Mesenchymal stem cell (in vitro differentiated cells and primary cell): ENCODE measurements at regions not wholly inside any gene's neighbourhood (a gene's known extent, or its start where the extent isn't known, plus 50 kb on each side); places are given as distances from the start of the nearest gene placed in this dataset.

Experiments
- DNase-seq: peaks from one replicate; pipeline ENCODE4 v3.0.0-alpha.2; 2013
- H2AFZ ChIP-seq: one replicate; pipeline ENCODE4 v1.6.1; 2013; ENCODE audit warnings: low read depth, mild to moderate bottlenecking, control low read depth, inconsistent platforms, low read length, moderate library complexity
- H2AK5ac ChIP-seq: 2 replicates; pipeline ENCODE4 v1.6.1; 2013; ENCODE audit warnings: low read length, moderate library complexity, mild to moderate bottlenecking, inconsistent platforms; ENCODE audit not compliant: severe bottlenecking
- H2BK120ac ChIP-seq: one replicate; pipeline ENCODE4 v1.6.1; 2013; ENCODE audit warnings: low read depth, mild to moderate bottlenecking, inconsistent platforms, low read length, moderate library complexity
- H2BK12ac ChIP-seq, 2 experiments: one replicate each; pipeline ENCODE4 v1.6.1; 2013; ENCODE audit warnings: inconsistent platforms in 2 of 2, low read length in 2 of 2, mild to moderate bottlenecking in 2 of 2, moderate library complexity in 2 of 2, control low read depth in 1 of 2
- H2BK15ac ChIP-seq: one replicate; pipeline ENCODE4 v1.6.1; 2013; ENCODE audit warnings: mild to moderate bottlenecking, low read depth, inconsistent platforms; ENCODE audit not compliant: poor library complexity, severe bottlenecking
- H2BK5ac ChIP-seq: 2 replicates; pipeline ENCODE4 v1.6.1; 2013; ENCODE audit warnings: low read depth, mild to moderate bottlenecking, low read length, control low read depth, inconsistent platforms; ENCODE audit not compliant: poor library complexity, severe bottlenecking
- H3K14ac ChIP-seq, 2 experiments: one replicate each; pipeline ENCODE4 v1.6.1; 2013; ENCODE audit warnings: inconsistent platforms in 2 of 2, low read length in 2 of 2, control low read depth in 1 of 2, mild to moderate bottlenecking in 1 of 2, moderate library complexity in 1 of 2
- H3K18ac ChIP-seq, 2 experiments: one replicate each; pipeline ENCODE4 v1.6.1; 2013; ENCODE audit warnings: inconsistent platforms in 2 of 2, low read length in 2 of 2, control low read depth in 1 of 2, low read depth in 1 of 2, mild to moderate bottlenecking in 1 of 2
- H3K23ac ChIP-seq, 2 experiments: one replicate each; pipeline ENCODE4 v1.6.1; 2013; ENCODE audit warnings: inconsistent platforms in 2 of 2, low read length in 2 of 2, mild to moderate bottlenecking in 2 of 2, moderate library complexity in 2 of 2, control low read depth in 1 of 2
- H3K27ac ChIP-seq: 2 replicates; pipeline ENCODE4 v1.5.1; 2013; ENCODE audit warnings: mild to moderate bottlenecking, moderate library complexity, low read length, control low read depth, inconsistent platforms; ENCODE audit not compliant: poor library complexity, severe bottlenecking
- H3K27me3 ChIP-seq, 2 experiments: 2 replicates each; pipeline versions ENCODE4 v1.6.1 to v1.7.0; 2013; ENCODE audit warnings: low read length in 2 of 2, mild to moderate bottlenecking in 2 of 2, moderate library complexity in 2 of 2, control low read depth in 1 of 2, inconsistent platforms in 1 of 2; ENCODE audit not compliant: control insufficient read depth in 1 of 2, insufficient read depth in 1 of 2
- H3K36me3 ChIP-seq, 2 experiments: 2 replicates each; pipeline versions ENCODE4 v1.6.1 to v1.7.0; 2013; ENCODE audit warnings: low read length in 2 of 2, control low read depth in 1 of 2, inconsistent platforms in 1 of 2, low read depth in 1 of 2, mild to moderate bottlenecking in 1 of 2; ENCODE audit not compliant: insufficient read depth in 2 of 2, control insufficient read depth in 1 of 2
- H3K4ac ChIP-seq, 2 experiments: one replicate each; pipeline ENCODE4 v1.6.1; 2013; ENCODE audit warnings: inconsistent platforms in 2 of 2, low read length in 2 of 2, mild to moderate bottlenecking in 2 of 2, moderate library complexity in 2 of 2, control low read depth in 1 of 2, low read depth in 1 of 2
- H3K4me1 ChIP-seq: 2 replicates; pipeline ENCODE4 v1.6.1; 2013; ENCODE audit warnings: low read depth, low read length, control low read depth; ENCODE audit not compliant: control insufficient read depth, insufficient read depth
- H3K4me2 ChIP-seq: 2 replicates; pipeline ENCODE4 v1.6.1; 2013; ENCODE audit warnings: low read length, mild to moderate bottlenecking, inconsistent platforms; ENCODE audit not compliant: poor library complexity, severe bottlenecking
- H3K4me3 ChIP-seq, 2 experiments: 2 replicates each; pipeline versions ENCODE4 v1.5.1 to v1.7.0; 2013; ENCODE audit warnings: low read length in 2 of 2, mild to moderate bottlenecking in 2 of 2, control low read depth in 1 of 2, low read depth in 1 of 2; ENCODE audit not compliant: insufficient read depth in 1 of 2
- H3K79me1 ChIP-seq: replicated peaks from 2 replicates; pipeline ENCODE4 v1.6.1; 2013; ENCODE audit warnings: mild to moderate bottlenecking, control low read depth, low read length, inconsistent platforms; ENCODE audit not compliant: poor library complexity, severe bottlenecking
- H3K9ac ChIP-seq: 2 replicates; pipeline ENCODE4 v1.7.0; 2013; ENCODE audit warnings: mild to moderate bottlenecking, low read length, moderate library complexity
- H3K9me3 ChIP-seq: 2 replicates; pipeline ENCODE4 v1.7.0; 2013; ENCODE audit warnings: mild to moderate bottlenecking, low read length; ENCODE audit not compliant: control insufficient read depth
- H4K8ac ChIP-seq: one replicate; pipeline ENCODE4 v1.6.1; 2013; ENCODE audit warnings: inconsistent platforms, mild to moderate bottlenecking, low read length, moderate library complexity
- H4K91ac ChIP-seq: one replicate; pipeline ENCODE4 v1.6.1; 2013; ENCODE audit warnings: mild to moderate bottlenecking, low read length, inconsistent platforms
- WGBS: methylation state at CpG from one replicate; pipeline ENCODE4 v1.1.7; 2013; ENCODE audit warnings: mixed read lengths; 5-methylcytosine and 5-hydroxymethylcytosine counted together

- H3K9ac ChIP-seq = no peak overlapping the region
- H4K91ac ChIP-seq = no peak overlapping the region
- peak overlapping the region; percentile 51 for H3K27ac ChIP-seq
- no peak overlapping the region for H3K4me2 ChIP-seq
- H2AK5ac ChIP-seq = no peak overlapping the region
- H3K23ac ChIP-seq = no peak overlapping the region
- H2AFZ ChIP-seq = no peak overlapping the region
- no peak overlapping the region for H2BK15ac ChIP-seq
- no peak overlapping the region for H4K8ac ChIP-seq
- no peaks in the 10 kb centered on the region for H3K79me1 ChIP-seq
- no peak for DNase-seq
- 100% methylated on average over 1 of the region's 5 CpGs for WGBS
- no peak overlapping the region for H3K4me3 ChIP-seq
- H2BK5ac ChIP-seq = no peak overlapping the region
- no peaks in the 10 kb centered on the region for H3K4me1 ChIP-seq
- H2BK12ac ChIP-seq = no peak overlapping the region
- H3K14ac ChIP-seq = no peak overlapping the region
- no peak overlapping the region for H3K4ac ChIP-seq
- H3K27me3 ChIP-seq = no peaks in the 10 kb centered on the region
- no peaks in the 10 kb centered on the region for H3K36me3 ChIP-seq
- H2BK120ac ChIP-seq = no peak overlapping the region
- no peaks in the 10 kb centered on the region for H3K9me3 ChIP-seq
- H3K18ac ChIP-seq = no peak overlapping the region
These were observed 1037.4 kb downstream of the NLGN4Y start for GRCh38 chrY:15561501-15562289.

- WGBS = no CpG with 5 or more reads among the region's 1 CpG
- Histone ChIP-seq H2BK5ac (no peak overlapping the region), H2BK15ac (no peak overlapping the region), H3K4me1 (no peaks in the 10 kb centered on the region), H2BK120ac (no peak overlapping the region), H3K14ac (no peak overlapping the region), H2AK5ac (no peak overlapping the region), H3K9me3 (no peaks in the 10 kb centered on the region), H2AFZ (no peak overlapping the region), H3K9ac (no peak overlapping the region), H3K36me3 (no peaks in the 10 kb centered on the region), H2BK12ac (no peak overlapping the region), H3K18ac (no peak overlapping the region), H3K27ac (no peak overlapping the region), H3K79me1 (no peaks in the 10 kb centered on the region), H3K27me3 (no peaks in the 10 kb centered on the region), H3K4ac (no peak overlapping the region), H3K23ac (no peak overlapping the region), H4K8ac (no peak overlapping the region), H4K91ac (no peak overlapping the region), H3K4me3 (no peak overlapping the region), H3K4me2 (no peak overlapping the region)
- no peak for DNase-seq
These were observed 1053.6 kb downstream of the NLGN4Y start for GRCh38 chrY:15577886-15578285.

- H3K27me3 ChIP-seq = no peaks in the 10 kb centered on the region
- H3K4me2 ChIP-seq = no peak overlapping the region
- no peaks in the 10 kb centered on the region for H3K9me3 ChIP-seq
- H3K4me1 ChIP-seq = no peaks in the 10 kb centered on the region
- no peak overlapping the region for H3K9ac ChIP-seq
- H3K23ac ChIP-seq = no peak overlapping the region
- H2BK5ac ChIP-seq = no peak overlapping the region
- H3K14ac ChIP-seq = no peak overlapping the region
- H4K91ac ChIP-seq = no peak overlapping the region
- H3K79me1 ChIP-seq = no peaks in the 10 kb centered on the region
- H3K36me3 ChIP-seq = no peaks in the 10 kb centered on the region
- no peak overlapping the region for H2AK5ac ChIP-seq
- no peak overlapping the region for H2BK12ac ChIP-seq
- no peak overlapping the region for H3K18ac ChIP-seq
- peak; percentile 23 for DNase-seq
- H2AFZ ChIP-seq = no peak overlapping the region
- no peak overlapping the region for H2BK120ac ChIP-seq
- H3K4ac ChIP-seq = no peak overlapping the region
- H2BK15ac ChIP-seq = no peak overlapping the region
- no peak overlapping the region for H3K27ac ChIP-seq
- H4K8ac ChIP-seq = no peak overlapping the region
- no peak overlapping the region for H3K4me3 ChIP-seq
These were observed 1054.4 kb downstream of the NLGN4Y start for GRCh38 chrY:15578761-15579160.

- Histone ChIP-seq H3K79me1 (no peaks in the 10 kb centered on the region), H3K18ac (no peak overlapping the region), H4K8ac (no peak overlapping the region), H3K23ac (no peak overlapping the region), H2BK120ac (no peak overlapping the region), H2AK5ac (no peak overlapping the region), H2BK12ac (no peak overlapping the region), H3K27me3 (no peaks in the 10 kb centered on the region), H3K4me3 (no peak overlapping the region), H3K9me3 (no peaks in the 10 kb centered on the region), H3K14ac (no peak overlapping the region), H3K27ac (no peak overlapping the region), H2BK5ac (no peak overlapping the region), H3K36me3 (no peaks in the 10 kb centered on the region), H2BK15ac (no peak overlapping the region), H3K4me1 (no peaks in the 10 kb centered on the region), H4K91ac (no peak overlapping the region), H3K4ac (no peak overlapping the region), H3K9ac (no peak overlapping the region), H3K4me2 (no peak overlapping the region), H2AFZ (no peak overlapping the region)
- DNase-seq = peak; percentile 4
These were observed 1054.9 kb downstream of the NLGN4Y start for GRCh38 chrY:15579245-15579644.
